HG03460 (cell line): ENCODE measurements at regions not wholly inside any gene's neighbourhood (a gene's known extent, or its start where the extent isn't known, plus 50 kb on each side); places are given as distances from the start of the nearest gene placed in this dataset.
A peak's percentile ranks its signal among the peaks of the same experiment; 100 is the strongest.

Experiments
- ATAC-seq: cut with Tn5 transposase; IDR thresholded peaks from one replicate; pipeline ENCODE4 v1.9.1; 2021; ENCODE audit not compliant: unreplicated experiment

DNA sequence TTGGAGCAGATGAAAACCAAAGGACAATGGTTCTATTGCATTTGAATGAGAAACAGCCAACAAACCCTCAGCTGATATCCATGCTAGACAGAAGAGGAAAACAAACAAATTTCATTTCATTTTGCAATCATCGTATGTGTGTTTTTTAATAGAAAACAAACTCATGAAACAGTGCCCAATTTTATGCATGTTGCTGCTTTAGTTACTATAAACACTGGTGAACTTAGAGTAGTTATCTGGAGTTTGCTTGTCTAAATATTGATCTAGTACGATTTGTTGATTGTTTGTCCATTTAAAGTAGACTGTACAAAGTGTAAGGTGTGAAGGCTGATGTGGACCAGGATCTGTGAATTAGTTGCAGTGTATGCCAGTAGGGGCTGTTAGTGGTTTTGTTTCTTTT, 166.6 kb downstream of the KITLG start:
- ATAC-seq: no peak

DNA sequence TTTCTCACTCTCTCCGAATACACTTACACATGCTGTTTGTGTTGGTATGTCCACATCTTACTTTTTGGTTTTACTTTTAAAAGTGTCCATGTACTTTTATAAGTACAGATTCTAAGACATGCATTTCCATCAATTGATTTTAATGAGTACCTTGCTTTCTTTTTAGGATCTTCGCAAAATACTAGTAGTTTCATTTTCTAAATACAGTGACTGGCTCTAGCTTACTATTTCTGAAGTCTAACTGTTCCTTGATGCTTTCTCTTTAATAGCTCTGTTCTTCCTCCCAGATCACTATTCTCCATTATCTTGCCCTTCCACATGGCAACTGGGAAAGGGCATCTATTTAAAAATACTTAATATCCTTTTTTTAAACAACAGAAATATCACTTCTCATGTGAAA, 164.1 kb downstream of the KITLG start:
- no peak for ATAC-seq

DNA sequence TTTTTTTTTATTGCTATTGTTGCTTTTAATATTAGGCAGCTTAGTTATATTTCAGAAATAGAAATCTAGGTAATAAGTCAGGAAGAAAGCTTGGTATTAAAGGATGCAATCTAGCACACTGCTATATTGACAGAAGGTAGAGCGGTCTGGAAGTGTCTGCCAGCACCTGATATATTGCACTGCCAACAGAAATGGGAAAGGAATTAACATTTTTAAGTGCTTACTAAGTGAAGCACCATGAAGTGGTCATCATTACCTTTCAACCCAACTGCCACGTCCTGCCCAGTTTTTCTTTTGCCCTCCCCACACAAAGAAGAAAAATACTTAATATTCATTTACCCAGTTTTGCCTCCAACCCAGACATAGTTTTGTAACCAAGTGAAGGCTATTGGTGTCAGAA, 163.5 kb downstream of the KITLG start:
- ATAC-seq: no peak

DNA sequence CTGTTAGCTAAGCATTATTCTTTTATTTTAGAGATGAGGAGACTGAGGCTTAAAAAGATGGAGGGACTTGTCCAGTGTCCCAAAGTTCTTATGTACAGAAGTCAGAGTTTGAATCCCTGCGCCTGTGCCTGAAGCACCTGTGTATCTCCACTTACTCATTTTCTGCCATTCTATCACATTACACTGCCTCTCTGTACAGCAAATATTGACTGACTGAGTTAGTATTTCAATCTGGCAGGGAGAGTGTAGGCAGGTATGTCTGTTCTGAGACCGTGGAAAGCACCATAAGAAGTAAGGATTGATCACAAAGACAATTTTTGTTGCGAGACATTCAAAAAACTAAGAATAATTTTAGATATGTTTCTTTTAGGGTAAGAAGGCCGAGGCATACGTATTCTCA, 162.7 kb downstream of the KITLG start:
- ATAC-seq: no peak

DNA sequence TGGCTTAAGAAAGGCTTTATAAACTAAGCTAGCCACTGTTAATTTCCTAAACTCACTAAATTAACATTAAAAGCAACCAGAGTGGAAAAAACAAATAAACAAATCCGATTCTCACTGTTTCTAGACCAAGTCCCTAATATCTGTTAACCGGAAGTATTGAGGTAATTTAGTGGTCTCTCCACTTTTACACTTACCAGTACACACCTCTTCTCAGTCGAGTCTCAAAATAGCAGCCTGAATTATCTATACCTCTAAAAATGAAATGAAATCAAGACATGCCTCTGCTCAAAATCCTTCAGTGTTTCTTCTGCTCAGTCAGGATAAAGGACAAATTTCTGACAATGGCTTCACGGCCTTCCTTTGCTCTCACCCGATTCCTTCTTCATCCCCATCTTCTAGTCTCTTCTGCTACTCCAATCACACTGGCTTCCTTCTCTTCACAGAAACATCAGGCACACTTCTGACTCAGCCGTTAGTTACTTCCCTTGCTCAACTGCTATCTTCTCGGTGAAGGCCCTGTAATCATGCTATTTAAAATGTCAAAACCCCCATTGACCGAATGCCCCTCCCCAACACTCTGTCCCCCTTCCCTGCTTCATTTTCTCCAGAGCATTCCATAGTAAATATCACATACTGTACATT, 161.3 kb downstream of the KITLG start:
- no peak for ATAC-seq

DNA sequence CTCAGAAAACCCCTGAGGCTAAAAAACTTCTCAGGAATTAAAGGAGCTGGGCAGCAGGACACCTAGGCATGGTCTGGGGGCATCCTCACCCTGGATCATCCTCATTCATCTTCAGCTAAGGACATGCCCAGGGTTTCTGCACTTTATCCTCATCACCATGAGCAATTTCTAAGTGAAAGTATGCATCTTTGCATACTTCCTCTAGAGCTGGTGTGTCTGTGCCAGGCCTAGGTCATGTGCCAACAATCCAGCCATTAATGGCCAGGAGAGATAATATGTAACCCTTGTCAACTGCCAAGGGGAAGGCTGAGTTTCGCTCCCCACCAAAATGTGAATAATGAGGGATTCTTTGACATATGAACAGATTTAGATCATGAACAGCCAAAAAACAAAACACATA, 160.5 kb downstream of the KITLG start:
- ATAC-seq: no peak

DNA sequence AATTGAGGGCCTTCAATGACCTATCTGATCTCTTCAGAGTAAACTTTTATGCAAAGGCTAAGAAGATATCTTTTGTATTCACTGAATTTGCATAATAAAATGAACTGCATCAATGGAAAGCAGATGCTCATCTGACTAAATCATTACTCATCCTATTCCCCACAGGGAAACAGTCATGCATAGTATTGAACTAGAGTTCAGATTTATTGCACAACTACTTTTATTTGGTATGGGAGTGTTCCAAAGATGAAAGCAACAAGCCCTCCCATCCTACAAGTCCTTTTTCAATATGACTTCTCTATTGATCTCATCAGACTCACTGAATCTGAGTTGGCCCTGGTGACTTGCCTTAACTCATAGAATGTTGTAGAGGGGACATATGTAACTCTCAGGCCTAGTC, 159.8 kb downstream of the KITLG start:
- ATAC-seq: no peak

DNA sequence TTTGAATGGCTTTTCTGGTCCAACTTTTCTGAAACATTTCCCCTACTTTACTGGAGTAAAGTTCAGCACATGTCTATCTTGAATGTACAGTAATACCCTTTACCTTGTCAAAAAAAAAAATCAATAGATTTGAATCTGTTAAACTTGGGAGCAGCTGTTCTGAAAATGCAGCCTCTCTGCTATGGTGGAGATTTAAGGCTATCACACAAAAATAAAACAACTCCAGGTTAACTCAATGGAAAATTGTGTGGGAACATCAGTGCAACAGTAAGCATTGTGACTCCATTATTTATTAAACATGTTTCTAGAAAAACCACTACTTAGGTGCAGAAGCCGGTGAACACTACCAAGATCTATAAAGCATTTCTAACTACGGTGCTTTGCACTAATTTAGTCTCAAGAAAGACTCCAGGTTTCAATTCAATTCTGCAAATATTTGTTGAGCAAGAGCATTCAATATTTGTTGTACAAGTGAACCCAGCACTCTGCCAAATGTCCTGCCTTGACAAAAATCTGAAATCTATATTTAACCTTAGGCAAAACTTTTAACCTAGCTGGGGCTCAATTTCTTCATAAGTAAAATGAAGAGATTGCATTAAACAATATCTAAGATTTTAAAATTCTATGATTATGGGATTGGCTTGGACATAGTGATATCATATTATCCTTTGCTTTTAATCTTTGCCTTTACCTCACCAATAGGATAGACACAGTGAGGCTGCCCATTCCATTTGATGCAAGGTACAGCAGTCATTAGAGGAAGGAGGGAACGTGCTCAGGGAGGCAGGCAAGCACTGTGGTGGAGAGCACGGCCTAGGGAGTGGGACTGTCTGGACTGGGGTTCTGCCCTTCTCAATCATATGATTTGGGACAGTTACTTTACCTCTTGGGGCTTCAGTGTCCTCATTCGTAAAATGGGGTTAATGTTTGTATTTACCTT, 155.2 kb downstream of the KITLG start:
- no peak for ATAC-seq

DNA sequence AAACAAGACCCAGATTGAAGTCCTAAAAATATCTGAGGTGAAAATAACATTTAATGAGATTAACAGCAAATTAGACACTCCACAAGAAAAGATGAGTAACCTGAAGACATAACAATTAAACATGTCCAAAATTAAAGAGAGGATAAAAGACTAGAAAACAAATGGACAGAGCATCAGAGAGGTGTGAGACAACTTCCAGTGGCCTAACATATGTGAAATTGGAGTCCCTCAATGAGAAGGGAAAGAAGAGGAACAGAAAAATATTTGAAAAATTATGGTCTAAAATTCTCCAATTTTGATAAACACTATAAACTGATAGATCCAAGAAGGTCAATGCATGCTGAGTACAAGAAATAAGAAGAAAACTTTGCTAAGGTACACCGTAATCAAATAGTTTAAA, 151.9 kb downstream of the KITLG start:
- no peak for ATAC-seq

DNA sequence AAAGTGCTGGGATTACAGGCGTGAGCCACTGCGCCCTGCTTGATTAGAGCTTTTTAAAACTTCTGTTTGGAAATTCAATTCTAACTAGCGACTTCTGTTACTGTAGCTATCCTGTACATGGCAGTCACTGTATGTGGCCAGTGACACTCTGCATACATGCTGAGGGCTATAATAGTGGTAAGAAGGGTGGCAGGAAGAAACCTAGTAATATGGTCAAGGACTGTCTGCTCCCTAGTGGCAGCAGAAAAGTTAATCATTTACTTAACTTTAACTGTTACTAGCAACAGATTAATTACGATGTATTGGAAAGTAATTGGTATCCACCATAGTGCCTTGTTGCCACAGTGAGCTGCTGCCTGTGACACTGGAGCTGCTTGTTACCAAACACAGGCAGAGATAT, 149.0 kb downstream of the KITLG start:
- ATAC-seq: no peak

DNA sequence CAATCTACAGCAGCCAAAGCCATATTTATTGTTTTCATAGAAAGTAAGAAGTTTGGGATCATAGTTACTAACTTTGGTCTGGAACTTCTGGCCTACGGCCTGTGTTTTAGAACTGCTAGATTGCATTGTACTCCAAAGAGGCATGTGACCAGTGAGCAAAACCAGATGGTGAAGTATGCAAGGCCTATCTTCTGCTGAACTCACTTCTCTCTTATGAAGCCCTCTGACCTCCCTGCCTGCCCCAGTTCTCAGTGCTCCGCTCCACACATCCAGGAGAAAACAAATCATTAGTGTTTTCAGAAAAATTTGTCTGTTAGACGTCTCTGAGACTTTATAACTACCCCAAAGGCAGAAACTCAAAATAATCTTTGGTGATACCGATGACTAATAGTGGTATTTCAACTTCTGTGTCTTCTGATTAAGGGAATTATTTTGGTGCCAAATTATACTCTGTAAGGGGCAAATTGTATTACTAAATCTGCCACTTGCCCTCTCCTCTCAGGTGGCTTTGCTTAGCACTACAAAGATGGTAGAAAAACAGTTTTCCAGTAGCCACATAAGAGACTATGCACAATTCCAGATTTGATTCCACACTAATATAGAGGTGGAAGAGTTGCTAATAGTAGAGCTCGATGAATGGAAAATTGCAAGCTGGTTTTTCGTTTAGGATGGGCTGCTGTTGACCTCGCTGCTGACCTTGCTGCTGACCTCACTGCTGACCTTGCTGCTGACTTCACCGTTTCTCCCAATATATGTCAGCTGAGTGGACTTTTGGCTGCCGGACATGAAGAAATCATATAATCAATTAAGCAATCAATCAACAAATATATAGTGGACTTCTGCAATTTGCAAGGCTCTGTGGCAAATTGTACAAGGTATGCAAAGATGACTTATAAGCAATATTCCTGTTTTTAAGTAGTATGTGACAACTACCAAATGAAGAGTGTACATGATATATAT, 147.5 kb downstream of the KITLG start:
- no peak for ATAC-seq

DNA sequence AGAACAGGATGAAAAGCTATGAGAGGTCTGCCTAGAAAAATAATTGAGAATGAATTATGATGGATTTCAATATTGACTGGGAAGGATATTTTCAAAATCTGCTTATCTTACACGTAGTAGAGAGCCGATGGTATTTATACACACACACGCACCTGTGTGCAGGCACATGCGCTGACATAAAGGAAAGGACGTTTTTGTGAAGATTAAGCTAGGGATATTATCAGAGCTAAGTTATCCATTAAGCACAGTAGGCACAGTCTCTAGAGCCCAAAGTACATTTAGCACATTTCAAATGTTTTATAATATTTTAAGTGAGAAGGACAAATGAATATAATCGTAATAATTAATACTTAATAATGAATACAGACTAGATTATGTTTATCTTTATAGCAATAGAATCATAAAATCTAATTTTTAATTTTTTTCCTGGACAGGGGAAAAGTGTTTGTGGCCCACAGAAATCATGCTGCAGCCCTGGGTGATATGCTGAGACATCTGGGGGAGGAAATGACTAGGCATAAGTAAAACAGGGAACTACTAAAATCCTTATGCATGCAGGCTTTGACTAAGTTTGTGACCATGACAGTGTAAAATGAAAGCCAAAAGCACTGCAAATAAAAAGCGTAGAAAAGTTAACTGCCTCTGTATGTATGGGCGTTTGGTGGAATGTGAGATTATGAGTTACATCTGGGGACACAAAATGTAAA, 146.1 kb downstream of the KITLG start:
- ATAC-seq: peak; percentile 69

DNA sequence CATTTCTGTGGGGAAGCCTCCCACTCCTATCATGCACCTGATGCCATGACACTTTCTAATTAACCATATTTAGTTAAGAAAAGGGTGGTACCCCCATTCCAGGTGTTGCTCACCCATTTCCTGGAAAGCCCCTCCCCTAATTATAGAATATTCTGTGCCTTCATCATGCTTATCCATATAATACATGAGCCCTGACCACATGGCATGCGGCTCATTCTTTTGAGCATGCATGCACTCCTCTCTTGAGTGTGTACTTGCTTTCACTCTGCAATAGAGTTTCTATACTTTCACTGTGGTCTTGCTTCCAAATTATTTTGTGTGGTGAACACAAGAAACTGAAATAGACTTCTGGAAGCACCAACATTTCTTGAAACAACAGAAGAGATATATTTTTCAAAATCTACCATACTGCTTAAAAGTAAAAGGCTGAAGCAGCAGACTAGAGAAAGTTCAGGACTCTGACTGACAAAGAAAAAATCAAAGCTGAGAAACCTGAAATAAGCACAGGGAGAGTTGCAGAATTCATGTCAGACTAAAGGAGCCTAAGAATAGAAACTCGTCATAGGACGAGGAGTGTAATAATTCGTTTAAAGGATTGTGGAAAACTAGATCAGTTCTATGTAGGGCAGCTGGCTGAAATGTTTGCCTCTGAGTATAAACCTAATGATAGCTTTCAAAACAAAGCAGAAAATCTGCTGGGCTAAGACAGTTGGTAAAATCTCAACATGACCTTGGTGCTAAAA, 144.8 kb downstream of the KITLG start:
- ATAC-seq: no peak

DNA sequence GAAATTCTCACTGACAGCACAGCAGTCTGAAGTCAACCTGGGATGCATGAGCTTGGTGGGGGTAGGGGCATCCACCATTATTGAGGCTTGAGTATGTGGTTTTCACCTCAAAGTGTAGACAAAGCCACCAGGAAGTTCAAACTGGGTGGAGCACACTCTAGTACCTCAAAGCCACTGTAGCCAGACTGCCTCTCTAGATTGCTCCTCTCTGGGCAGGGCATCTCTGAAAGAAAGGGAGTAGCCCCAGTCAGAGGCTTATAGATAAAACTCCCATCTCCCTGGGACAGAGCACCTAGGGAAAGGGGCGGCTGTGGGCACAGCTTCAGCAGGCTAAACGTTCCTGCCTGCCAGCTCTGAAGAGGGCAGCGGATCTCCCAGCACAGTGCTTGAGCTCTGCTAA, 143.0 kb downstream of the KITLG start:
- no peak for ATAC-seq
